ENCODE measurements at regions not wholly inside any gene's neighbourhood (a gene's known extent, or its start where the extent isn't known, plus 50 kb on each side); places are given as distances from the start of the nearest gene placed in this dataset.
"Not testable (repeated sequence)": the region's sequence is repeated elsewhere in the genome, so short reads cannot be mapped to it uniquely, and the experiment has no call there.

GRCh38 chr9:31443630-31444457 is 940.6 kb upstream of the ACO1 start:
- intact Hi-C loops (cut with micrococcal nuclease) = not testable (repeated sequence)

GRCh38 chr9:31445357-31445756 is 939.1 kb upstream of the ACO1 start:
- intact Hi-C loops (cut with micrococcal nuclease) = no loop called here

- intact Hi-C loops (cut with micrococcal nuclease) = no loop called here
Measured at GRCh38 chr9:31445960-31446359, 938.5 kb upstream of the ACO1 start.

GRCh38 chr9:31467075-31467474 is 917.4 kb upstream of the ACO1 start:
- intact Hi-C loops (cut with micrococcal nuclease) = no loop called here

- intact Hi-C loops (cut with micrococcal nuclease) = no loop called here
Measured at GRCh38 chr9:31470051-31470450, 914.4 kb upstream of the ACO1 start.

GRCh38 chr9:31471010-31471409 is 913.4 kb upstream of the ACO1 start:
- intact Hi-C loops (cut with micrococcal nuclease) = no loop called here

- intact Hi-C loops (cut with micrococcal nuclease) = no loop called here
Measured at GRCh38 chr9:31486630-31487029, 897.8 kb upstream of the ACO1 start.

- intact Hi-C loops (cut with micrococcal nuclease) = no loop called here
Measured at GRCh38 chr9:31490551-31491106, 893.8 kb upstream of the ACO1 start.

- intact Hi-C loops (cut with micrococcal nuclease) = no loop called here
Measured at GRCh38 chr9:31492229-31492628, 892.2 kb upstream of the ACO1 start.

GRCh38 chr9:31500422-31500821 is 884.0 kb upstream of the ACO1 start:
- intact Hi-C loops (cut with micrococcal nuclease) = no loop called here

- intact Hi-C loops (cut with micrococcal nuclease) = no loop called here
Measured at GRCh38 chr9:31519011-31519410, 865.4 kb upstream of the ACO1 start.

GRCh38 chr9:31519424-31519823 is 865.0 kb upstream of the ACO1 start:
- intact Hi-C loops (cut with micrococcal nuclease) = no loop called here

GRCh38 chr9:31519826-31520225 is 864.6 kb upstream of the ACO1 start:
- intact Hi-C loops (cut with micrococcal nuclease) = no loop called here

- intact Hi-C loops (cut with micrococcal nuclease) = no loop called here
Measured at GRCh38 chr9:31520301-31521085, 864.0 kb upstream of the ACO1 start.

GRCh38 chr9:31535651-31536050 is 848.8 kb upstream of the ACO1 start:
- intact Hi-C loops (cut with micrococcal nuclease) = no loop called here

GRCh38 chr9:31536471-31536870 is 848.0 kb upstream of the ACO1 start:
- intact Hi-C loops (cut with micrococcal nuclease) = no loop called here

GRCh38 chr9:31541721-31542281 is 842.6 kb upstream of the ACO1 start:
- intact Hi-C loops (cut with micrococcal nuclease) = loop anchor here (10.0 kb wide), 1 partner anchor 417 kb away; no protein-coding TSS in a partner anchor

GRCh38 chr9:31542384-31543055 is 841.9 kb upstream of the ACO1 start:
- intact Hi-C loops (cut with micrococcal nuclease) = loop anchor here (10.0 kb wide), 1 partner anchor 418 kb away; no protein-coding TSS in a partner anchor

- intact Hi-C loops (cut with micrococcal nuclease) = no loop called here
Measured at GRCh38 chr9:31554941-31555340, 829.5 kb upstream of the ACO1 start.

GRCh38 chr9:31556667-31557463 is 827.6 kb upstream of the ACO1 start:
- intact Hi-C loops (cut with micrococcal nuclease) = no loop called here

Data from T-helper 2 cell treated with Interferon-gamma antibody and Interleukin-4, amounts not matched to agents 100 ng/mL and 5 ng/mL, for 36 hours (primary cell).